A549 (cell line): ENCODE measurements at regions not wholly inside any gene's neighbourhood (a gene's known extent, or its start where the extent isn't known, plus 50 kb on each side); places are given as distances from the start of the nearest gene placed in this dataset.

ENCODE experiments used
- ATAC-seq, 2 experiments: fragments of 200-7000 bp in 1 of 2; fragments of >200 bp in 1 of 2; cut with Nextera tagmentation in 1 of 2; cut with Tn5 transposase in 1 of 2; 3 replicates each; pipeline versions ENCODE4 v1.8.0 to v1.9.1; 2018 to 2020; ENCODE audit warnings: mild to moderate bottlenecking in 1 of 2, moderate library complexity in 1 of 2
- CTCF ChIA-PET: fragments of 300-600 bp; sonication (Branson Sonifier 250); formaldehyde crosslinking; extraction: SDS; loops from one replicate; lab custom pipeline; 2021; ENCODE audit warnings: antibody characterized with exemption, inconsistent platforms; lab: Yijun Ruan, JAX
- POLR2A ChIA-PET: fragments of 350-600 bp; formaldehyde crosslinking; extraction: SDS; loops from one replicate; lab custom pipeline; 2021; ENCODE audit warnings: antibody characterized with exemption, inconsistent platforms; lab: Yijun Ruan, JAX
- DNase-seq, 2 experiments: peaks; one replicate each; pipeline versions ENCODE4 v3.0.0 to v3.0.0-alpha.2; 2011 to 2016; ENCODE audit warnings: low read depth in 1 of 2, low spot score in 1 of 2
- FAIRE-seq: peaks from 2 replicates; lab custom pipeline; 2011; peaks lifted over from hg19 to GRCh38; lab: Jason Lieb, UNC
- H3K27ac ChIP-seq, 2 experiments: fragments of >200 bp; sonication (Bioruptor Twin); formaldehyde crosslinking; 3 replicates each; pipeline ENCODE4 v1.5.1; 2016 to 2017
- H3K4me1 ChIP-seq: fragments of >200 bp; sonication (Bioruptor Twin); formaldehyde crosslinking; 3 replicates; pipeline ENCODE4 v1.6.1; 2016
- H3K4me2 ChIP-seq: fragments of >200 bp; sonication (Bioruptor Twin); formaldehyde crosslinking; 3 replicates; pipeline ENCODE4 v1.6.1; 2016
- H3K4me3 ChIP-seq: fragments of >200 bp; sonication (Bioruptor Twin); formaldehyde crosslinking; 3 replicates; pipeline ENCODE4 v1.5.1; 2016
- H3K9me3 ChIP-seq: fragments of >200 bp; sonication (Bioruptor Twin); formaldehyde crosslinking; 3 replicates; pipeline ENCODE4 v1.6.1; 2016
- BHLHE40 ChIP-seq: IDR thresholded peaks from 2 replicates; pipeline ENCODE4 v1.6.1; 2012; ENCODE audit warnings: low read depth, low read length, inconsistent platforms
- CBX2 ChIP-seq: fragments of 200-600 bp; sonication (generic); IDR thresholded peaks from 2 replicates; pipeline ENCODE4 v1.6.1; 2016; ENCODE audit warnings: low read depth, mild to moderate bottlenecking, borderline replicate concordance
- CHD4 ChIP-seq: fragments of 200-600 bp; sonication (generic); IDR thresholded peaks from 2 replicates; pipeline ENCODE4 v1.6.1; 2016; ENCODE audit warnings: antibody characterized with exemption, mild to moderate bottlenecking, borderline replicate concordance
- FOSL2 ChIP-seq, 2 experiments: fragments of 450-650 bp in 1 of 2; fragments of >200 bp in 1 of 2; sonication (Bioruptor Twin) in 1 of 2; formaldehyde crosslinking; IDR thresholded peaks; 2 replicates each; pipeline versions ENCODE4 v1.5.0 to v1.6.1; 2016 to 2020; ENCODE audit warnings: mild to moderate bottlenecking in 1 of 2, moderate library complexity in 1 of 2
- GATA3 ChIP-seq: IDR thresholded peaks from 2 replicates; pipeline ENCODE4 v1.6.1; 2012; ENCODE audit warnings: borderline replicate concordance
- HOXA7 ChIP-seq: fragments of 250-450 bp; sonication (Bioruptor Pico); IDR thresholded peaks from 2 replicates; pipeline ENCODE4 v1.5.0; 2020; ENCODE audit warnings: mild to moderate bottlenecking, moderate library complexity
- MAX ChIP-seq: IDR thresholded peaks from 2 replicates; pipeline ENCODE4 v1.6.1; 2012
- NPAS2 ChIP-seq: fragments of 250-450 bp; sonication (Bioruptor Pico); IDR thresholded peaks from 2 replicates; pipeline ENCODE4 v1.8.0; 2022; ENCODE audit warnings: mild to moderate bottlenecking, moderate library complexity, borderline replicate concordance
- NR3C1 ChIP-seq: fragments of >200 bp; sonication (Bioruptor Twin); formaldehyde crosslinking; IDR thresholded peaks from 3 replicates; pipeline ENCODE4 v1.6.1; 2017
- PBX3 ChIP-seq: IDR thresholded peaks from 2 replicates; pipeline ENCODE4 v1.6.1; 2012
- RAD21 ChIP-seq, 2 experiments: fragments of >200 bp in 1 of 2; sonication (Bioruptor Twin) in 1 of 2; formaldehyde crosslinking in 1 of 2; IDR thresholded peaks in 1 of 2; conservative IDR thresholded peaks in 1 of 2; 2 replicates in 1 of 2; 3 replicates in 1 of 2; pipeline ENCODE4 v1.6.1; 2012 to 2018; ENCODE audit warnings: inconsistent platforms in 1 of 2
- RFX5 ChIP-seq: fragments of 450-650 bp; IDR thresholded peaks from 2 replicates; pipeline ENCODE4 v1.7.1; 2014; ENCODE audit warnings: antibody characterized with exemption, mild to moderate bottlenecking, moderate library complexity
- RNF2 ChIP-seq: fragments of 200-600 bp; sonication (generic); IDR thresholded peaks from 2 replicates; pipeline ENCODE4 v1.6.1; 2016; ENCODE audit warnings: low read depth, mild to moderate bottlenecking, antibody characterized with exemption, moderate library complexity, borderline replicate concordance
- SMC3 ChIP-seq: fragments of >200 bp; sonication (Bioruptor Twin); formaldehyde crosslinking; IDR thresholded peaks from 3 replicates; pipeline ENCODE4 v1.6.1; 2018; ENCODE audit warnings: inconsistent platforms
- TP53 ChIP-seq: fragments of 250-450 bp; sonication (Bioruptor Pico); IDR thresholded peaks from 2 replicates; pipeline ENCODE4 v1.5.0; 2021; ENCODE audit warnings: mild to moderate bottlenecking, moderate library complexity
- ZNF302 ChIP-seq: fragments of 250-450 bp; sonication (Bioruptor Pico); IDR thresholded peaks from 2 replicates; pipeline ENCODE4 v1.9.0; 2021; ENCODE audit warnings: inconsistent platforms, mild to moderate bottlenecking, moderate library complexity
- ZSCAN20 ChIP-seq: fragments of 250-450 bp; sonication (Bioruptor Pico); IDR thresholded peaks from 2 replicates; pipeline ENCODE4 v1.8.0; 2022; ENCODE audit warnings: mild to moderate bottlenecking, moderate library complexity
- WGBS: methylation state at CpG from one replicate; pipeline ENCODE4 v1.1.6; 2017; ENCODE audit errors: missing lambda C conversion rate; 5-methylcytosine and 5-hydroxymethylcytosine counted together
- TF ChIP-seq, protein P1 (sequence below): fragments of >200 bp; sonication (Bioruptor Twin); formaldehyde crosslinking; IDR thresholded peaks from 2 replicates; pipeline ENCODE4 v1.6.1; 2016
- TF ChIP-seq, protein P2 (sequence below): fragments of 250-450 bp; sonication (Bioruptor Pico); IDR thresholded peaks from 2 replicates; pipeline ENCODE4 v1.5.0; 2020; ENCODE audit warnings: low read depth, mild to moderate bottlenecking, moderate library complexity
- TF ChIP-seq, protein P3 (sequence below): fragments of 200-600 bp; sonication (generic); IDR thresholded peaks from 2 replicates; pipeline ENCODE4 v1.6.1; 2016; ENCODE audit warnings: antibody characterized with exemption, mild to moderate bottlenecking, moderate library complexity

DNA sequence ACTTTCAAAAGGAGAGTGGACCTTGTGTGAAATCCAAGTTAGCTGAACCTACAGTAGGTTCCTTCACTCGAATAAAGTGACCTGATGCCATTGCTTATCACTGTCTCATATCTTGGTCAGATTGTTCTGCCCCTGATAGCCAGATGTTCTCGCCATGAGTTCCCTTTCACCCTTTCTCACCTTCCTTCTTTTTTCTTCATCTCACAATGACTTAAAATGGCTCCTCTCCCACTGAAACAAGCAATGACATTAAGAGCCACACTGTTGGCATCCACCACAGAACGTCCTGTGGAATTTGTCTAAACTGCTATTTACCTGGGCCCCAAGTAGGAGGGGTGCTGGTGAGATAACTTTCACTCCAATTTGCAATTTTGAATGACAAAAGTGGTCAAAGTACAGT, 227.6 kb upstream of the PPP1R2C start (continued):
- TF ChIP-seq RAD21 (conservative IDR thresholded peaks at IDR 0.05 in 1 of 2, IDR thresholded peaks at IDR 0.05 in 1 of 2) (no peak), FOSL2 (IDR thresholded peaks at IDR 0.05) (no peak), FOSL2 (CRISPR knock-in tag; IDR thresholded peaks at IDR 0.05) (no peak), BHLHE40 (no peak)
- TF ChIP-seq, protein P1, sequence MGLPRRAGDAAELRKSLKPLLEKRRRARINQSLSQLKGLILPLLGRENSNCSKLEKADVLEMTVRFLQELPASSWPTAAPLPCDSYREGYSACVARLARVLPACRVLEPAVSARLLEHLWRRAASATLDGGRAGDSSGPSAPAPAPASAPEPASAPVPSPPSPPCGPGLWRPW: no peak

DNA sequence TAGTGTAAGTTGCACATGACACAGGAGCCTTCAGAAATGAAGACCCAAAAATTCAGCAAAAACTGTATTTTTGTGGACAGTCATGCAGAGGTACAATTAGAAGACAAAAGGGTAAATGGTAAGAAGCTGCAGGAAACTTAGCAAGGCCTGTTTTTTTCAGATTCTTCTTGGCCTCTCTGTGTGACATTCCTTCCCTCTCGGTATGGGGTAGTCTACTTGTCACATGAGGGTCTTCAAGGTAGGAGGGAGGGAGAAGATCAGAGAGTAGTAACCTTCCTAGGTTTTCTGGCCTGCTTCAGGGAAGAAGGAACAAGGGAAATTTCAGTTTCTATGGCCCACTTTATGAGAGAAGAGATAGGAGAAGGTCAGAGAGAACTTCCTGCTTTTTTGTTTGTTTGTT, 230.4 kb upstream of the PPP1R2C start:
- CTCF ChIA-PET: no interaction called here
- no peak for DNase-seq
- Histone ChIP-seq H3K4me1 (no peaks in the 10 kb centered on the region), H3K4me3 (no peak overlapping the region), H3K9me3 (no peaks in the 10 kb centered on the region), H3K27ac (no peak overlapping the region), H3K4me2 (no peak overlapping the region)
- POLR2A ChIA-PET: no interaction called here
- no peak for FAIRE-seq
- ATAC-seq: no peak
- no peak for TF ChIP-seq CHD4
- no peak for TF ChIP-seq BHLHE40
- TF ChIP-seq, protein P2, sequence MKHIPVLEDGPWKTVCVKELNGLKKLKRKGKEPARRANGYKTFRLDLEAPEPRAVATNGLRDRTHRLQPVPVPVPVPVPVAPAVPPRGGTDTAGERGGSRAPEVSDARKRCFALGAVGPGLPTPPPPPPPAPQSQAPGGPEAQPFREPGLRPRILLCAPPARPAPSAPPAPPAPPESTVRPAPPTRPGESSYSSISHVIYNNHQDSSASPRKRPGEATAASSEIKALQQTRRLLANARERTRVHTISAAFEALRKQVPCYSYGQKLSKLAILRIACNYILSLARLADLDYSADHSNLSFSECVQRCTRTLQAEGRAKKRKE: no peak
- TF ChIP-seq, protein P3, sequence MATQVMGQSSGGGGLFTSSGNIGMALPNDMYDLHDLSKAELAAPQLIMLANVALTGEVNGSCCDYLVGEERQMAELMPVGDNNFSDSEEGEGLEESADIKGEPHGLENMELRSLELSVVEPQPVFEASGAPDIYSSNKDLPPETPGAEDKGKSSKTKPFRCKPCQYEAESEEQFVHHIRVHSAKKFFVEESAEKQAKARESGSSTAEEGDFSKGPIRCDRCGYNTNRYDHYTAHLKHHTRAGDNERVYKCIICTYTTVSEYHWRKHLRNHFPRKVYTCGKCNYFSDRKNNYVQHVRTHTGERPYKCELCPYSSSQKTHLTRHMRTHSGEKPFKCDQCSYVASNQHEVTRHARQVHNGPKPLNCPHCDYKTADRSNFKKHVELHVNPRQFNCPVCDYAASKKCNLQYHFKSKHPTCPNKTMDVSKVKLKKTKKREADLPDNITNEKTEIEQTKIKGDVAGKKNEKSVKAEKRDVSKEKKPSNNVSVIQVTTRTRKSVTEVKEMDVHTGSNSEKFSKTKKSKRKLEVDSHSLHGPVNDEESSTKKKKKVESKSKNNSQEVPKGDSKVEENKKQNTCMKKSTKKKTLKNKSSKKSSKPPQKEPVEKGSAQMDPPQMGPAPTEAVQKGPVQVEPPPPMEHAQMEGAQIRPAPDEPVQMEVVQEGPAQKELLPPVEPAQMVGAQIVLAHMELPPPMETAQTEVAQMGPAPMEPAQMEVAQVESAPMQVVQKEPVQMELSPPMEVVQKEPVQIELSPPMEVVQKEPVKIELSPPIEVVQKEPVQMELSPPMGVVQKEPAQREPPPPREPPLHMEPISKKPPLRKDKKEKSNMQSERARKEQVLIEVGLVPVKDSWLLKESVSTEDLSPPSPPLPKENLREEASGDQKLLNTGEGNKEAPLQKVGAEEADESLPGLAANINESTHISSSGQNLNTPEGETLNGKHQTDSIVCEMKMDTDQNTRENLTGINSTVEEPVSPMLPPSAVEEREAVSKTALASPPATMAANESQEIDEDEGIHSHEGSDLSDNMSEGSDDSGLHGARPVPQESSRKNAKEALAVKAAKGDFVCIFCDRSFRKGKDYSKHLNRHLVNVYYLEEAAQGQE: no peak
- TF ChIP-seq MAX: no peak
- no peak for TF ChIP-seq NR3C1
- no peak for TF ChIP-seq ZNF302 (CRISPR knock-in tag)
- no peak for TF ChIP-seq ZSCAN20 (CRISPR knock-in tag)
- TF ChIP-seq HOXA7 (CRISPR knock-in tag): no peak
- TF ChIP-seq TP53 (CRISPR knock-in tag): no peak
- no peak for TF ChIP-seq RFX5
- TF ChIP-seq GATA3: no peak
- no peak for TF ChIP-seq NPAS2
- TF ChIP-seq, protein P1: no peak
- TF ChIP-seq RNF2: no peak
- TF ChIP-seq PBX3: no peak
- no peak for TF ChIP-seq SMC3
- WGBS: 13% methylated on average over 1 of the region's 1 CpG

DNA sequence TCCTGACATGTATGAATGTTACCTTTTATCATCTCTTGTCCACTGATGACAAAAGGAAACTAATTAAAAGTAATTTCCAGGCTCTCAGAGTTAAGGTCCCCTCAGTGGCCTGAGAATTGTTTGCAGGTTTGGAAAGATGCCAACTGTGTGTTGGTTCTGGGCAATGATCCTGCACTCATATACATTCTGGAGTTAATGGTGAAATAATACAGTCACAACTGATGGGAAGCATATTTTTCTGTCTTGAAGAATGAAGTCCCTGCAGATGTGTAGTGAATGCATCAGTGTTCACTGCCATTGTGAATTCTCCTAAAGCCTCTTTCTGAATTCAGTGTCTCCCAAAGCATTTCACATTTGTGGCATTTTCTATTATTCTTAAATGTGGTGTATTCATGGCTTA, 238.1 kb upstream of the PPP1R2C start:
- DNase-seq (no peak), ATAC-seq (no peak)
- H3K4me3 ChIP-seq: no peak overlapping the region

More for the DNA sequence above, 238.1 kb upstream of the PPP1R2C start:
- no peak for TF ChIP-seq CBX2
- TF ChIP-seq, all 56 proteins: peak for 0
- no peak overlapping the region for H3K27ac ChIP-seq
- ChIA-PET CTCF (no interaction called here), POLR2A (no interaction called here)
- no peaks in the 10 kb centered on the region for H3K9me3 ChIP-seq
- peak; percentile 7 for FAIRE-seq
- H3K4me1 ChIP-seq: no peaks in the 10 kb centered on the region
- H3K4me2 ChIP-seq: no peak overlapping the region
